Activated naive CD8-positive, alpha-beta T cell treated with anti-CD3 and anti-CD28 coated beads for 36 hours (primary cell): ENCODE measurements at regions not wholly inside any gene's neighbourhood (a gene's known extent, or its start where the extent isn't known, plus 50 kb on each side); places are given as distances from the start of the nearest gene placed in this dataset.

Experiments
- DNase-seq: peaks from one replicate; pipeline ENCODE4 v3.0.0; 2021
- H3K27ac Mint-ChIP-seq: one replicate; pipeline ENCODE4 v1.8.0; 2022; ENCODE audit warnings: mild to moderate bottlenecking, moderate library complexity, mixed read lengths
- H3K27me3 Mint-ChIP-seq: one replicate; pipeline ENCODE4 v1.8.0; 2022; ENCODE audit warnings: mild to moderate bottlenecking, mixed read lengths
- H3K36me3 Mint-ChIP-seq: one replicate; pipeline ENCODE4 v1.8.0; 2021; ENCODE audit warnings: mild to moderate bottlenecking, mixed read lengths
- H3K4me1 Mint-ChIP-seq: one replicate; pipeline ENCODE4 v1.8.0; 2021; ENCODE audit warnings: mixed read lengths
- H3K4me3 Mint-ChIP-seq: one replicate; pipeline ENCODE4 v1.8.0; 2022; ENCODE audit warnings: mild to moderate bottlenecking, moderate library complexity, mixed read lengths
- H3K9me3 Mint-ChIP-seq: one replicate; pipeline ENCODE4 v1.8.0; 2022; ENCODE audit warnings: mixed read lengths

- Mint-ChIP-seq H3K4me1 (peaks cover 4% of the 10 kb centered on the region), H3K36me3 (no peaks in the 10 kb centered on the region), H3K27ac (no peak overlapping the region), H3K4me3 (no peak overlapping the region), H3K9me3 (no peaks in the 10 kb centered on the region), H3K27me3 (peaks cover 11% of the 10 kb centered on the region)
- DNase-seq, result no peak
Measured at GRCh38 chr11:119894916-119895315, 165.9 kb upstream of the NECTIN1 start.

DNA sequence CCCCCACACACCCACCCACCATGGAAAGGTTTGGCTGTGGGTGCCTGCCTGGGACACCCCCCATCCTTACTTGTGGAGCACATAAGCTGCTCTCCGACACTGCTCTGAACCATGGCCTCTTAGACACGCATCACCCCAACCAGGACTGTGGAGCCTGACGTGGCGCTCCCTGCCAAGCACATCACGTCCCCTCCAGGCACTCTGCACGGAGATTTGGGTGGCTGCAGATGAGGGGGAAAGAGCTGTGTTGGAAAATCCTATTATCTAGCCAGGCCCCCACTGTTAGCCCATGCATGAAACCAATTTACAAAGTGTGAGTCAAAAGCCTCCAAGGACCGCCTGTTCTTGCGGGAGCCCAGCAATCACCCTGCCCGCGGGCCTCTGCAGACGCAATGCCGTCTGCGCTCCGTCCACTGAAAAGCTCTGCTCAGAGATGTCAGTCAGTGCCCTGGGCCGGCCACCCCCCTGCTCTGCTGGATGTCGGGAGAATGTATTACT is 163.4 kb upstream of the NECTIN1 start:
- no peak for DNase-seq
- H3K36me3 Mint-ChIP-seq, result no peaks in the 10 kb centered on the region
- no peak overlapping the region for H3K27ac Mint-ChIP-seq
- H3K9me3 Mint-ChIP-seq, result no peaks in the 10 kb centered on the region
- peaks cover 4% of the 10 kb centered on the region for H3K4me1 Mint-ChIP-seq
- no peak overlapping the region for H3K4me3 Mint-ChIP-seq
- peaks cover 11% of the 10 kb centered on the region for H3K27me3 Mint-ChIP-seq

- no peaks in the 10 kb centered on the region for H3K9me3 Mint-ChIP-seq
- no peak overlapping the region for H3K4me3 Mint-ChIP-seq
- peaks cover 11% of the 10 kb centered on the region for H3K27me3 Mint-ChIP-seq
- DNase-seq, result no peak
- H3K36me3 Mint-ChIP-seq, result no peaks in the 10 kb centered on the region
- H3K4me1 Mint-ChIP-seq, result peaks cover 3% of the 10 kb centered on the region
- H3K27ac Mint-ChIP-seq, result no peak overlapping the region
Measured at GRCh38 chr11:119891055-119891768, 162.2 kb upstream of the NECTIN1 start.

DNA sequence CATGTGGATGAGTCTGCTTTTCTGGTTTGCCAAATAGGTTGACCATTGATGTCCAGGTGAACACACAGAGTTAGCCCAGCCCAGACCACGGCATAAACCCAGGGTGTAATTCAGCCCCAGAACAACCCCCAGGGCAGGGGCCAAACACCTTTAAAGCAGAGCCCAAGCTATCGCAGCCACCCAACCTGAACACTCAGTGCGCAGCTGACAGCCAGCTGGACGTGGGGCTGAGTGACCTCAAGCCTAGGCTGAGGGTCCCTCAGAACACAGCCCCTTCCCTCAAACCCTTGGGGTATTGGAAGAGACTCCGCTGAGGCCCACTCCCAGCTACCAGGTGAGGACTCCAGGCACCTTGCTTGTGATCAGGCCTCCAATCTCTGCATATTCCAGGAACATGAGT is 161.5 kb upstream of the NECTIN1 start:
- DNase-seq, result no peak
- Mint-ChIP-seq H3K4me1 (no peaks in the 10 kb centered on the region), H3K9me3 (no peaks in the 10 kb centered on the region), H3K27ac (no peak overlapping the region), H3K36me3 (no peaks in the 10 kb centered on the region), H3K4me3 (no peak overlapping the region), H3K27me3 (peaks cover 11% of the 10 kb centered on the region)

DNA sequence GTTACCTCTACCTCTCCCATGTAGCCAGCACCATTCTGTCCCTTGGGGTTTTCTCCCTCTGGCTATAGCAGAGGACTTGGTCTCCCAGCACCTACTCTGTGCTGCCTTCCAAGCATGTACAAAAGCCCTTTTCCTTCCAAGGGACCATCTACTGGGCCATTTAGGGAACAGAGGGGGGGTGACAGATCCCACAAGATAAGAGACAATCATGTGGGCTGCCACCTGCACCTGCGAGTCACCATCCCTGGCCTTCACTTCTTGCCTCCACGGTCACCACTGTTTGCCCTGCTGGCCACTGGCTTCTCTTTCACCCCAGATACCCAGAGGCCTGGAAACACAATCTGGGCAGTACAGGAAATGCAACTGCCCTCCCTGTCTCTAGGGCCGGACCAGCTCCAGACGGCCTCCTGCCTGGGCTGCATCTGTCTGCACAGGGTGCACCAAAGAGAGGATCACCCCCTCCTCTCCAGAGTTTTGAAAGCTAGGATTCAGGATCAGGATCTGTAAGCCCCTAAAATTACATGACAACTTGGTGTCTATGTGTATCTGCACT is 160.8 kb upstream of the NECTIN1 start:
- no peaks in the 10 kb centered on the region for H3K9me3 Mint-ChIP-seq
- H3K4me3 Mint-ChIP-seq, result no peak overlapping the region
- H3K27me3 Mint-ChIP-seq, result peaks cover 11% of the 10 kb centered on the region

DNA sequence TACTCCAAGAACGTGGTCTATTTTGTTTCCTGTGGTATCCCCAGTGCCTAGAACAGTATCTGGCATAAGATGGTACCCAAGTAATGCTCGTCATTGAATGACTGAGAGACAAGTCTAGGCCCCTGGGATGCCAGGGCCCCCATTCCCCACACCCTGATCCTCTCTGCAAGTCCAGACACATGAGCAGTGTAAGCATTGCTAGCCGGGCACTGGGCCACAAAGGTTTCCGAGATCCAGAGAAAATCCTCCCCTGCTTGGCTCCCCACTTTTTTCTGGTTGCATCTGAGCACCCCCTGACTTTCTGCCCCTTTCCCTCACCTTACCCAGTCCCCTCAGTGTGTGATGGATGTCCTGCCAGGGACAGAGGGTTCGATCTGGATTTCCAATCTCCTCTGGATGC is 160.1 kb upstream of the NECTIN1 start:
- no peaks in the 10 kb centered on the region for H3K9me3 Mint-ChIP-seq
- no peak overlapping the region for H3K27ac Mint-ChIP-seq

More for the DNA sequence above, 160.8 kb upstream of the NECTIN1 start:
- Mint-ChIP-seq H3K36me3 (no peaks in the 10 kb centered on the region), H3K27ac (no peak overlapping the region), H3K4me1 (no peaks in the 10 kb centered on the region)
- no peak for DNase-seq

DNA sequence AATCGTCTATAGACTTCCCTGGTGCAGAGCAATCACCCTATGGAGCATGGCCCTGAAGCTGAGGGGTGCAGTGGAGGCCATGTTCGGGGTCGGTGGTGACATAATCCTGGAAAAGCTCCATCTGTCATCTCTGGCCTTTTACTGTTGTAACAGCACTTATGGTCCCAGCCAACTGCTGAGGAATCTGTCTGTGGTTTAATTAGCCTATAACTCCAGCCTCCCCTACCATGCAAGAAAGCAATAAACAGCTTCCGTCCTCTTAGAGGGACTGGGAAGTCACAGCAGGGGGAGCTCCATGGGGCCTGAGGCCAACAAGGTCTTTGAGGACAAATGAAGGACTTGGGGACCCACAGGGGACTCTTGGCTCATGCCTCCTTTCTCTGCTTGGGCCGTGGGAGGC is 159.1 kb upstream of the NECTIN1 start:
- H3K27ac Mint-ChIP-seq, result no peak overlapping the region
- no peak for DNase-seq
- no peak overlapping the region for H3K4me3 Mint-ChIP-seq
- no peaks in the 10 kb centered on the region for H3K36me3 Mint-ChIP-seq
- H3K27me3 Mint-ChIP-seq, result peaks cover 22% of the 10 kb centered on the region
- H3K9me3 Mint-ChIP-seq, result no peaks in the 10 kb centered on the region
- H3K4me1 Mint-ChIP-seq, result no peaks in the 10 kb centered on the region

More for the DNA sequence above, 160.1 kb upstream of the NECTIN1 start:
- H3K27me3 Mint-ChIP-seq, result peaks cover 15% of the 10 kb centered on the region
- DNase-seq, result no peak
- H3K36me3 Mint-ChIP-seq, result no peaks in the 10 kb centered on the region
- H3K4me1 Mint-ChIP-seq, result no peaks in the 10 kb centered on the region
- H3K4me3 Mint-ChIP-seq, result no peak overlapping the region

- no peak for DNase-seq
- H3K36me3 Mint-ChIP-seq, result no peaks in the 10 kb centered on the region
- no peak overlapping the region for H3K27ac Mint-ChIP-seq
- no peaks in the 10 kb centered on the region for H3K9me3 Mint-ChIP-seq
- no peaks in the 10 kb centered on the region for H3K4me1 Mint-ChIP-seq
- no peak overlapping the region for H3K4me3 Mint-ChIP-seq
- H3K27me3 Mint-ChIP-seq, result peaks cover 19% of the 10 kb centered on the region
Measured at GRCh38 chr11:119886667-119887230, 157.7 kb upstream of the NECTIN1 start.

- no peaks in the 10 kb centered on the region for H3K9me3 Mint-ChIP-seq
- no peaks in the 10 kb centered on the region for H3K4me1 Mint-ChIP-seq
- no peak overlapping the region for H3K27ac Mint-ChIP-seq
- no peak overlapping the region for H3K4me3 Mint-ChIP-seq
- H3K36me3 Mint-ChIP-seq, result no peaks in the 10 kb centered on the region
- DNase-seq, result no peak
- H3K27me3 Mint-ChIP-seq, result peaks cover 18% of the 10 kb centered on the region
Measured at GRCh38 chr11:119885861-119886567, 157.0 kb upstream of the NECTIN1 start.

GRCh38 chr11:119885067-119885466 is 156.1 kb upstream of the NECTIN1 start:
- no peak for DNase-seq
- no peaks in the 10 kb centered on the region for H3K36me3 Mint-ChIP-seq
- no peaks in the 10 kb centered on the region for H3K4me1 Mint-ChIP-seq
- no peak overlapping the region for H3K27ac Mint-ChIP-seq
- H3K27me3 Mint-ChIP-seq, result peaks cover 14% of the 10 kb centered on the region
- no peak overlapping the region for H3K4me3 Mint-ChIP-seq
- no peaks in the 10 kb centered on the region for H3K9me3 Mint-ChIP-seq

GRCh38 chr11:119882316-119882715 is 153.3 kb upstream of the NECTIN1 start:
- no peak for DNase-seq
- Mint-ChIP-seq H3K9me3 (no peaks in the 10 kb centered on the region), H3K36me3 (no peaks in the 10 kb centered on the region), H3K27ac (no peak overlapping the region), H3K4me1 (no peaks in the 10 kb centered on the region), H3K4me3 (no peak overlapping the region), H3K27me3 (peaks cover 14% of the 10 kb centered on the region)

DNA sequence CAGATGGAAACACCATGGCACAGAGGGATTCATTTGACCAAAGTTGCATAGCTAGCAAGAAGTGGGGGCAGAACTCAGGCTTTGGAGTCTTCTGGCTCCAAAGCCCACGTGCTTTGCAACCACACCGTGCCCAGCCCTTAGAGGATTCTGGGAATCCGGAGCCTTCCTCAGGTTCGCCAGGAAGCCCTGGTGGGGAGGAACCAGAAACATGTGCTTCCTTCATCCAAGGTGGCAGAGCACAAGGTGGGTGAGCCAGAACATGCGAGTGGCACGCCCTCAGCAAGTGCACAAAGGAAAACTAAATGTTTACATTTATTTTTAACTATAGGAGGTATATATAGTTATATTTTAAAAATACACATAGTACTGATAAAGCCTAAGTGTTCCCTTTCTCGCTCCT is 151.9 kb upstream of the NECTIN1 start:
- Mint-ChIP-seq H3K9me3 (no peaks in the 10 kb centered on the region), H3K4me1 (no peaks in the 10 kb centered on the region), H3K27me3 (peaks cover 14% of the 10 kb centered on the region), H3K27ac (no peak overlapping the region), H3K4me3 (no peak overlapping the region), H3K36me3 (no peaks in the 10 kb centered on the region)
- DNase-seq, result no peak

DNA sequence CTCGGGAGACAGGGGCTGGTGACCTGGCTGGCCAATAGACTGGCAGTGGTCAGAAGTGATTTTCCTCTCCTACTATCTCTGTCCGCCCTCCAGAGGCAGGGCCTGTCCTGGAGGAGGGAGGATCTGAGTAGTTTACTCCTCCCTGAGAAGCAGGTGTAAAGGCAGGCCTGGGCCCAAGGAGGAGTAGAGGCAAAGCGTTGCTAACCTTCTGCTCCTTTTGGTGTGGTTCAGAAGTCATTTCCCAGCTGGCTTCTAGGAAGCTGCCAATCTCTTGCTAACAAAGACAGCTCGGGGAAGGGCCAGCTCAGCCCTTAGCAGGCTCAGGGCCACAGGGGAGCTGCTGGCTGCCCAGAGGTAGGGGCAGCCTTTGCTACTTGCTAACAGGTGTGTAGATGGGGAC is 151.1 kb upstream of the NECTIN1 start:
- Mint-ChIP-seq H3K4me1 (no peaks in the 10 kb centered on the region), H3K27ac (no peak overlapping the region), H3K27me3 (peaks cover 14% of the 10 kb centered on the region), H3K9me3 (no peaks in the 10 kb centered on the region), H3K4me3 (no peak overlapping the region), H3K36me3 (no peaks in the 10 kb centered on the region)
- no peak for DNase-seq

- no peaks in the 10 kb centered on the region for H3K4me1 Mint-ChIP-seq
Measured at GRCh38 chr11:119878990-119879389, 150.0 kb upstream of the NECTIN1 start.

GRCh38 chr11:119876841-119877240 is 147.8 kb upstream of the NECTIN1 start:
- H3K9me3 Mint-ChIP-seq, result no peaks in the 10 kb centered on the region
- no peak overlapping the region for H3K27ac Mint-ChIP-seq
- no peak for DNase-seq
- no peaks in the 10 kb centered on the region for H3K36me3 Mint-ChIP-seq
- no peaks in the 10 kb centered on the region for H3K4me1 Mint-ChIP-seq
- peaks cover 5% of the 10 kb centered on the region for H3K27me3 Mint-ChIP-seq
- H3K4me3 Mint-ChIP-seq, result no peak overlapping the region

More at GRCh38 chr11:119878990-119879389, 150.0 kb upstream of the NECTIN1 start:
- Mint-ChIP-seq H3K27ac (no peak overlapping the region), H3K9me3 (no peaks in the 10 kb centered on the region), H3K36me3 (no peaks in the 10 kb centered on the region), H3K27me3 (peaks cover 13% of the 10 kb centered on the region), H3K4me3 (no peak overlapping the region)
- DNase-seq, result no peak
